CD8-positive, alpha-beta memory T cell (primary cell): ENCODE measurements at regions not wholly inside any gene's neighbourhood (a gene's known extent, or its start where the extent isn't known, plus 50 kb on each side); places are given as distances from the start of the nearest gene placed in this dataset.
A peak's percentile ranks its signal among the peaks of the same experiment; 100 is the strongest.

Experiments
- CTCF ChIA-PET: fragments of 350-600 bp; sonication (Branson Sonifier 250); formaldehyde crosslinking; loops from one replicate; lab custom pipeline; 2021; ENCODE audit warnings: antibody characterized with exemption; lab: Charles Lee
- POLR2A ChIA-PET: fragments of 350-600 bp; sonication (Branson Sonifier 250); formaldehyde crosslinking; loops from one replicate; lab custom pipeline; 2021; ENCODE audit warnings: antibody characterized with exemption; lab: Charles Lee
- DNase-seq, 5 donors: peaks; one replicate each; pipeline versions ENCODE4 v3.0.0 to v3.0.0-alpha.2; 2020 to 2022; ENCODE audit warnings: mixed read lengths in 1 of 5
- H3K27ac ChIP-seq: one replicate; pipeline ENCODE4 v1.7.0; 2013; ENCODE audit warnings: low read depth, mild to moderate bottlenecking, low read length, moderate library complexity
- H3K27me3 ChIP-seq: 2 replicates; pipeline ENCODE4 v1.7.0; 2013; ENCODE audit warnings: low read length, mild to moderate bottlenecking; ENCODE audit not compliant: insufficient read depth, poor library complexity, severe bottlenecking
- H3K36me3 ChIP-seq: 2 replicates; pipeline ENCODE4 v1.7.0; 2013; ENCODE audit warnings: mild to moderate bottlenecking, low read length, moderate library complexity; ENCODE audit not compliant: insufficient read depth
- H3K4me1 ChIP-seq: 2 replicates; pipeline ENCODE4 v1.7.0; 2013; ENCODE audit warnings: mild to moderate bottlenecking, low read length, moderate library complexity; ENCODE audit not compliant: insufficient read depth
- H3K4me3 ChIP-seq: 2 replicates; pipeline ENCODE4 v1.7.0; 2013; ENCODE audit warnings: mild to moderate bottlenecking, low read length
- H3K9me3 ChIP-seq: 2 replicates; pipeline ENCODE4 v1.7.0; 2013; ENCODE audit warnings: mild to moderate bottlenecking, low read length
- H3K27ac Mint-ChIP-seq, 8 donors: one replicate each; pipeline ENCODE4 v1.8.0; 2020 to 2021; ENCODE audit warnings: mixed read lengths in 8 of 8, mild to moderate bottlenecking in 6 of 8, inconsistent platforms in 3 of 8, moderate library complexity in 3 of 8
- H3K27me3 Mint-ChIP-seq, 2 donors: one replicate each; pipeline ENCODE4 v1.8.0; 2020 to 2021; ENCODE audit warnings: mixed read lengths in 2 of 2, mild to moderate bottlenecking in 1 of 2, moderate library complexity in 1 of 2
- H3K36me3 Mint-ChIP-seq, 3 donors: one replicate each; pipeline ENCODE4 v1.8.0; 2020 to 2021; ENCODE audit warnings: mixed read lengths in 3 of 3, inconsistent platforms in 1 of 3, mild to moderate bottlenecking in 1 of 3
- H3K4me1 Mint-ChIP-seq, 3 donors: one replicate each; pipeline ENCODE4 v1.8.0; 2020 to 2021; ENCODE audit warnings: mixed read lengths in 3 of 3, inconsistent platforms in 1 of 3, mild to moderate bottlenecking in 1 of 3
- H3K4me3 Mint-ChIP-seq, 7 donors: one replicate each; pipeline ENCODE4 v1.8.0; 2020 to 2021; ENCODE audit warnings: mixed read lengths in 7 of 7, mild to moderate bottlenecking in 6 of 7, moderate library complexity in 4 of 7, inconsistent platforms in 2 of 7
- H3K9me3 Mint-ChIP-seq, 5 donors: one replicate each; pipeline ENCODE4 v1.8.0; 2020 to 2022; ENCODE audit warnings: mixed read lengths in 5 of 5, mild to moderate bottlenecking in 3 of 5, moderate library complexity in 2 of 5, inconsistent platforms in 1 of 5

- H3K9me3 Mint-ChIP-seq: peaks cover 0 to 2% (median 0%) of the 10 kb centered on the region in 5 donors
- peaks cover 0 to 3% (median 2%) of the 10 kb centered on the region in 3 donors for H3K36me3 Mint-ChIP-seq
- H3K4me3 Mint-ChIP-seq: no peak overlapping the region
- ChIA-PET POLR2A (no interaction called here), CTCF (no interaction called here)
- H3K27me3 Mint-ChIP-seq: peaks cover 9 to 21% of the 10 kb centered on the region in 2 donors
- H3K4me3 ChIP-seq: no peak overlapping the region
- H3K36me3 ChIP-seq: no peaks in the 10 kb centered on the region
- H3K4me1 ChIP-seq: no peaks in the 10 kb centered on the region
- no peak for DNase-seq
- no peak overlapping the region for H3K27ac Mint-ChIP-seq
- H3K4me1 Mint-ChIP-seq: peaks cover 5 to 7% (median 5%) of the 10 kb centered on the region in 3 donors
- H3K9me3 ChIP-seq: no peaks in the 10 kb centered on the region
- H3K27me3 ChIP-seq: no peaks in the 10 kb centered on the region
- no peak overlapping the region for H3K27ac ChIP-seq
Measured at GRCh38 chr11:71383461-71383860, 64.7 kb downstream of the DHCR7 start.

- H3K4me3 Mint-ChIP-seq: no peak overlapping the region
- H3K27ac Mint-ChIP-seq: no peak overlapping the region
- Histone ChIP-seq H3K9me3 (no peaks in the 10 kb centered on the region), H3K27me3 (no peaks in the 10 kb centered on the region), H3K36me3 (no peaks in the 10 kb centered on the region), H3K4me1 (no peaks in the 10 kb centered on the region), H3K4me3 (no peak overlapping the region), H3K27ac (no peak overlapping the region)
- peaks cover 0 to 3% (median 1%) of the 10 kb centered on the region in 5 donors for H3K9me3 Mint-ChIP-seq
- ChIA-PET POLR2A (no interaction called here), CTCF (no interaction called here)
- peaks cover 15 to 28% of the 10 kb centered on the region in 2 donors for H3K27me3 Mint-ChIP-seq
- H3K4me1 Mint-ChIP-seq: peaks cover 5 to 7% (median 5%) of the 10 kb centered on the region in 3 donors
- no peak for DNase-seq
- H3K36me3 Mint-ChIP-seq: peaks cover 0 to 3% (median 2%) of the 10 kb centered on the region in 3 donors
Measured at GRCh38 chr11:71381781-71382505, 66.2 kb downstream of the DHCR7 start.

DNA sequence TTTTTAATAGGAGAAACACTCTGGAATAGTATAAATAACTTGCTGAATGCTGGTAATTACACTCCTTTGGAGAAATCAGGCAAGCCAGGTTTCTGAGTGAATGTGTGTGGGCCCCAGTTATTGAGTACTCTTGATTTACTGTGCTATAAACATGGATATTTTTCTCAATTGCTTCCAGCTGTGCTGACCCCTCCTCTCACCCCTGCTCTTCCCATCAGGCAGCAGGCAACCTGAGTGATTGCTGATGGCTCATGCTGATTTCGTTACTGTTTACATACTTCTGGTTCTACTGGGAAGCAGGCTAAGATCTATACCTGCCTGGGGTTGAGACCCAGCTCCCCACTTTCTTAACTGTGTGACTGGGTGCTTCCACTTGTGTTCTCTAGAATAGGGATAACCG lies 68.5 kb downstream of the DHCR7 start:
- POLR2A ChIA-PET: no interaction called here
- no peaks in the 10 kb centered on the region for H3K27me3 ChIP-seq
- peaks cover 0 to 10% (median 9%) of the 10 kb centered on the region in 5 donors for H3K9me3 Mint-ChIP-seq
- H3K27me3 Mint-ChIP-seq: peaks cover 21 to 45% of the 10 kb centered on the region in 2 donors
- no peaks in the 10 kb centered on the region for H3K4me1 ChIP-seq
- H3K27ac ChIP-seq: no peak overlapping the region
- H3K4me3 ChIP-seq: no peak overlapping the region
- H3K9me3 ChIP-seq: no peaks in the 10 kb centered on the region
- CTCF ChIA-PET: no interaction called here
- H3K4me3 Mint-ChIP-seq: no peak overlapping the region
- H3K27ac Mint-ChIP-seq: no peak overlapping the region
- peaks cover 0 to 3% (median 2%) of the 10 kb centered on the region in 3 donors for H3K36me3 Mint-ChIP-seq
- DNase-seq: no peak
- no peaks in the 10 kb centered on the region for H3K36me3 ChIP-seq
- peaks cover 5 to 7% (median 5%) of the 10 kb centered on the region in 3 donors for H3K4me1 Mint-ChIP-seq

DNA sequence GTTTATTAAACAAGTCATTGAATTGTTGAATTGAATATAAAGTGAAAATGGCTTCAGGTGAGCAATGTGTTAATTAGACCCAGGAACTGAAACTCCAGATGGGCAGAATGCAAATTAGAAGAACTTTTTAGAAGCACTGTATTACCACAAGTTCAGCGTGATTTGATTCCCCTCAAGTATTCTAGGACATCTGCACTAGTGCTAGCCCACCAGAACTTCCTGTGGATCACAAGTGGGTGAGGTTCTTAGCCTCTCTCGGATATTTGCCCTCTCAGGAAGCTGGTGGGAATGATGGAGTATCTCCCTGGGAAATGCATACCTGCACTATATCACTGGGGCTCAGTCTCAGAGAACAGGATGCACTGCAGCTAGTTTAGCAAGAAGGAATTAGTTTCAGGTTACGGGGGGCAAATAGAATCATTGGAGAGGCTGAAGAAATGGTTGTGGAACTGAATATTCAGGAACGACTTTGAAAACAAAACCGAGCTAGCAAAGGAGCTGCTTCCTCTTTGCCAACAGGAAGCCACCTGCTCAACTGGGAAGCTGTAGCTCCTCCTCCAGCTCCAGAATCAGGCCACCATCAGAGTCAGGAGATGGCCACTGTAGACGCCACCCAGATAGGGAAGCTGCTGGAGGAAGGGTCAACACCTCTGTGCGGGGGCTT lies 74.3 kb downstream of the DHCR7 start:
- no peak for DNase-seq
- no peak overlapping the region for H3K27ac ChIP-seq
- Mint-ChIP-seq H3K27me3 (peaks cover 19 to 32% of the 10 kb centered on the region in 2 donors), H3K9me3 (peaks cover 0 to 9% (median 8%) of the 10 kb centered on the region in 5 donors), H3K36me3 (peaks cover 0 to 2% (median 2%) of the 10 kb centered on the region in 3 donors), H3K27ac (peak overlapping the region in 1 of 8 donors; percentile 36), H3K4me1 (no peaks in the 10 kb centered on the region), H3K4me3 (no peak overlapping the region)
- CTCF ChIA-PET: no interaction called here
- H3K9me3 ChIP-seq: no peaks in the 10 kb centered on the region
- no peaks in the 10 kb centered on the region for H3K27me3 ChIP-seq
- no peak overlapping the region for H3K4me3 ChIP-seq
- POLR2A ChIA-PET: no interaction called here
- H3K4me1 ChIP-seq: no peaks in the 10 kb centered on the region
- no peaks in the 10 kb centered on the region for H3K36me3 ChIP-seq

DNA sequence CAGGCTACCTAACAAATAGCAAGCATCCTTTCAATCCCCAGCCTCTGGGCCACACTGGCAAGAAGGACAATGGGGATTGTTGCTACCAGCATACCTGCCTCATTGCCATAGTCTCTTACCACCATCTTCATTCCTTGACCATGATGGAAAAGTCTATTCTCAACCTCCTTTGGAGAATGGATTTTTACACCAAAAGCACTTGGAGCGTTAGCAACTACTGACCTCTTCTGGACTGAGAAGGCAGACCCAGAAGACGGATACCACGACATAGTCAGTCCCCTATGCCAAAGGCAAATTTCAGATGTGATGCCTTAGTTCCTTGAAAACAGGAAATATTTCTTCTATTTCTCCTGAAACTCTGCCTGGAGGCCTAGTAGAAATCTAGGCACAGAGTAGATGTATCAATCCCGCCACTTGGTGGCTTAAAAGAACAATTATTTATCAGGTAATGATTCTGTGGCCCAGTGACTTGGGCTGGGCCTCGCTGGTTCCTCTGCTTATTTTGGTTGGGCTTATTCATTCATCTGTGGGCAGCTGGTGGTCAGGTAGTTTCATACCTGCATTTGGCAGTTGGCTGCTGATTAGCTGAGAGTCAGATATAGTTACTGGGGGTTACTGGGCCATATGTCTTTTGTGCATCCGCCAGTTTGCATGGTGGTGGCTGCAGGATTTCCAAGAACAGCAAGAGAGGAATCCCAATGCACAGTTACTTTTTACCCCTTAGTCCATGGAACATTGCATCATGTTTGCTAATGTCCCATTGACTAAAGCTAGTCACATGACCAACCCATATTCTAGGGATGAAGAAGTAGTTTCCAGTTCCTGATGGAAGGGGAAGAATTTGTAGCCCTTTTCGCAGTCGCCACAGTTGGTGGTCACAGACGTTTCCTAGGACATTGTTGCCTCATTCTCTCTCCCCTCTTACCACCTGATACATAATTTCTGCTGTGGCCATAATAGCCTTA lies 75.2 kb downstream of the DHCR7 start:
- H3K27ac ChIP-seq: no peak overlapping the region
- Mint-ChIP-seq H3K9me3 (peaks cover 0 to 8% (median 7%) of the 10 kb centered on the region in 5 donors), H3K27me3 (peaks cover 17 to 32% of the 10 kb centered on the region in 2 donors), H3K4me3 (peak overlapping the region in 1 of 7 donors; percentile 13), H3K4me1 (no peaks in the 10 kb centered on the region), H3K36me3 (no peaks in the 10 kb centered on the region), H3K27ac (no peak overlapping the region)
- CTCF ChIA-PET: no interaction called here
- no peak overlapping the region for H3K4me3 ChIP-seq
- H3K9me3 ChIP-seq: no peaks in the 10 kb centered on the region
- POLR2A ChIA-PET: no interaction called here
- H3K4me1 ChIP-seq: no peaks in the 10 kb centered on the region
- H3K27me3 ChIP-seq: no peaks in the 10 kb centered on the region
- no peaks in the 10 kb centered on the region for H3K36me3 ChIP-seq
- DNase-seq: no peak

DNA sequence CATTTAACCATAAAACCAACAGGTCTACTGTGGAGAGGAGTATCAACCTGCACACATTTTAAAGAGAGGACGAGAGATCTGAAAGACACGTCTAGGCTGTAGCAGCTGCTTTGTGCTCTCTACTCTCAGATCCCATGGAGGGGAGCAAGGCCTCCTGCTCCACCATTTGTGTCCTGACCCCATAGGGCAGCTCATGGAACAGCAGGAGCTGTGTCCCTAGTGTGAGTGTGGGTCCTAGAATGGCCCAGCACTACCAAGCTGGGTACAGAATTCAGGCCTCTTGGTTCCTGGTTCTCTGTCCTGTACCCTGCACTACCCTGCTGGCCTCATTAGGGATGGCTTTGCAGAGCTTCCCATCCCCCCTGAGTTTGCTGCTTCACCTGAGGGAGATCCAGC lies 76.5 kb downstream of the DHCR7 start:
- Histone ChIP-seq H3K27ac (no peak overlapping the region), H3K4me1 (no peaks in the 10 kb centered on the region), H3K9me3 (no peaks in the 10 kb centered on the region), H3K4me3 (no peak overlapping the region), H3K27me3 (no peaks in the 10 kb centered on the region), H3K36me3 (no peaks in the 10 kb centered on the region)
- ChIA-PET POLR2A (no interaction called here), CTCF (interaction anchor here (0.6 kb wide), 1 partner anchor 601 kb away, joined by 3 read pairs; no protein-coding TSS in a partner anchor)
- Mint-ChIP-seq H3K9me3 (peaks cover 0 to 8% (median 6%) of the 10 kb centered on the region in 5 donors), H3K27ac (peak overlapping the region in 1 of 8 donors; percentile 14), H3K4me3 (no peak overlapping the region), H3K4me1 (no peaks in the 10 kb centered on the region), H3K36me3 (no peaks in the 10 kb centered on the region), H3K27me3 (peaks cover 16 to 29% of the 10 kb centered on the region in 2 donors)
- DNase-seq: no peak

GRCh38 chr11:71370895-71371673 lies 77.1 kb downstream of the DHCR7 start:
- H3K27me3 Mint-ChIP-seq: peaks cover 16 to 23% of the 10 kb centered on the region in 2 donors
- no peak for DNase-seq
- POLR2A ChIA-PET: no interaction called here
- no peaks in the 10 kb centered on the region for H3K36me3 Mint-ChIP-seq
- Histone ChIP-seq H3K27me3 (no peaks in the 10 kb centered on the region), H3K4me3 (no peak overlapping the region), H3K9me3 (no peaks in the 10 kb centered on the region), H3K36me3 (no peaks in the 10 kb centered on the region), H3K4me1 (no peaks in the 10 kb centered on the region), H3K27ac (no peak overlapping the region)
- peaks cover 0 to 5% (median under 1%) of the 10 kb centered on the region in 5 donors for H3K9me3 Mint-ChIP-seq
- H3K4me1 Mint-ChIP-seq: no peaks in the 10 kb centered on the region
- no peak overlapping the region for H3K4me3 Mint-ChIP-seq
- peak overlapping the region in 1 of 8 donors; percentile 14 for H3K27ac Mint-ChIP-seq
- CTCF ChIA-PET: no interaction called here
